ENCODE measurements at regions not wholly inside any gene's neighbourhood (a gene's known extent, or its start where the extent isn't known, plus 50 kb on each side); places are given as distances from the start of the nearest gene placed in this dataset.

GRCh38 chr9:108519437-108519836 is 336.3 kb downstream of the ACTL7B start:
- Histone ChIP-seq H3K36me3 (replicated peaks in 1 of 2; ENCODE audit: control extremely low read depth in 1 of 2, control insufficient read depth in 1 of 2, extremely low read depth in 1 of 2, insufficient read depth in 2 of 2, low read length in 1 of 2) (no peaks in the 10 kb centered on the region), H3K27ac (ENCODE audit: low read length in 2 of 2) (no peak overlapping the region), H3K9me3 (ENCODE audit: control extremely low read depth in 1 of 3, control insufficient read depth in 2 of 3, insufficient read depth in 1 of 3, low read length in 2 of 3) (no peaks in the 10 kb centered on the region), H3K79me2 (ENCODE audit: control insufficient read depth, insufficient read depth, low read length) (no peaks in the 10 kb centered on the region), H4K20me1 (ENCODE audit: control insufficient read depth, insufficient read depth, low read length, poor library complexity, severe bottlenecking) (no peaks in the 10 kb centered on the region), H3K4me1 (ENCODE audit: control insufficient read depth in 2 of 2, insufficient read depth in 2 of 2, low read length in 2 of 2) (no peaks in the 10 kb centered on the region), H3K9ac (ENCODE audit: low read length) (no peak overlapping the region), H2AFZ (ENCODE audit: insufficient read depth, low read depth, low read length, poor library complexity, severe bottlenecking) (no peak overlapping the region), H3K4me2 (replicated peaks; ENCODE audit: low read depth, low read length, poor library complexity, severe bottlenecking) (no peak overlapping the region), H3K27me3 (replicated peaks in 1 of 4; ENCODE audit: control extremely low read depth in 1 of 4, control insufficient read depth in 3 of 4, insufficient read depth in 4 of 4, low read length in 3 of 4) (no peaks in the 10 kb centered on the region), H3K4me3 (ENCODE audit: control extremely low read depth in 1 of 5, extremely low read depth in 1 of 5, insufficient read depth in 1 of 5, low read depth in 2 of 5, low read length in 4 of 5) (no peak overlapping the region)
- no peak overlapping the region for H3K27ac Mint-ChIP-seq
- no peak for TF ChIP-seq EZH2 (IDR thresholded peaks at IDR 0.05; ENCODE audit: borderline replicate concordance, insufficient read depth, low read depth, low read length, poor library complexity, severe bottlenecking)
- TF ChIP-seq, protein P1, sequence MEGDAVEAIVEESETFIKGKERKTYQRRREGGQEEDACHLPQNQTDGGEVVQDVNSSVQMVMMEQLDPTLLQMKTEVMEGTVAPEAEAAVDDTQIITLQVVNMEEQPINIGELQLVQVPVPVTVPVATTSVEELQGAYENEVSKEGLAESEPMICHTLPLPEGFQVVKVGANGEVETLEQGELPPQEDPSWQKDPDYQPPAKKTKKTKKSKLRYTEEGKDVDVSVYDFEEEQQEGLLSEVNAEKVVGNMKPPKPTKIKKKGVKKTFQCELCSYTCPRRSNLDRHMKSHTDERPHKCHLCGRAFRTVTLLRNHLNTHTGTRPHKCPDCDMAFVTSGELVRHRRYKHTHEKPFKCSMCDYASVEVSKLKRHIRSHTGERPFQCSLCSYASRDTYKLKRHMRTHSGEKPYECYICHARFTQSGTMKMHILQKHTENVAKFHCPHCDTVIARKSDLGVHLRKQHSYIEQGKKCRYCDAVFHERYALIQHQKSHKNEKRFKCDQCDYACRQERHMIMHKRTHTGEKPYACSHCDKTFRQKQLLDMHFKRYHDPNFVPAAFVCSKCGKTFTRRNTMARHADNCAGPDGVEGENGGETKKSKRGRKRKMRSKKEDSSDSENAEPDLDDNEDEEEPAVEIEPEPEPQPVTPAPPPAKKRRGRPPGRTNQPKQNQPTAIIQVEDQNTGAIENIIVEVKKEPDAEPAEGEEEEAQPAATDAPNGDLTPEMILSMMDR (IDR thresholded peaks at IDR 0.05), result no peak
- no peak overlapping the region for H3K4me3 Mint-ChIP-seq
- whole genome bisulfite sequencing (ENCODE audit: insufficient coverage), result 100% methylated on average over 2 of the region's 2 CpGs
- DNase-seq, result no peak
- CTCF ChIA-PET, result no interaction called here
- ATAC-seq (ENCODE audit: low read depth), result no peak
- intact Hi-C loops (cut with micrococcal nuclease), result no loop called here
- H3K4me1 Mint-ChIP-seq, result no peaks in the 10 kb centered on the region
- H3K27me3 Mint-ChIP-seq, result peaks cover 3% of the 10 kb centered on the region
- POLR2A ChIA-PET, result no interaction called here
- H3K9me3 Mint-ChIP-seq (ENCODE audit: insufficient read depth), result no peaks in the 10 kb centered on the region

DNA sequence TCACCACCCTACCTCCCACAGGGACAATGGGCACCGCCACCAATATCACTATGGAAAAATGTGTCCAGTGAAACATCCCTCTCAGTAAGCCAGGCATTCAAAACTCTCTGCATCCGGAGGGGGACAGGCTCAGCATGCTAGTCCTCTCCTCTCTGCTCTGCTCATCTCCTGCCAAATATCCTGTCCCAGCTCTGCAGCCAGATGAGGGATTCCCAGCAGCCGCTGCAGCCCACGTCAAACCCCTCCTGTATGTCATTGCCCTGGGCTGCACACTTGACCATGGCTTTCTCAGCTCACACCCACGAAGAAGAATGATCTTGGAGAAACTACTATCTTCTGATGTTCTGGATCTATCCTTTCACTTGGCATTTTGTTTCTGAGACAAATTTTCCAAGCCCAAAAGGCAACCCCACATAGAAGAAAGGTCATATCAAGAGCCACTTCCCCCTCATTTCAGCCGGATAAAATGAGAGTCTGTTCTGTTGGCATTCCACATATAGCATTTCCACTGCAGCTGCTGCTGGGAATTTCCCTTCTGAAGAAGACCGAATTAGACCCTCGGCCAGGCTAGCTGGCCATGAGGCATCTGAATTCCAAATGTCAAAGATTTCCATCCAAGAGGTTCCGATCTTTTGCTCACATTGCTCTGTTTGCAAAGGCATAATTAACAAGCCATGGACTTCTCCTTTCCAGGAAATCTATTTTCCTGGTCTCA is 338.0 kb downstream of the ACTL7B start:
- peaks cover 3% of the 10 kb centered on the region for H3K27me3 Mint-ChIP-seq
- Histone ChIP-seq H3K4me3 (ENCODE audit: control extremely low read depth in 1 of 5, extremely low read depth in 1 of 5, insufficient read depth in 1 of 5, low read depth in 2 of 5, low read length in 4 of 5) (no peak overlapping the region), H3K79me2 (ENCODE audit: control insufficient read depth, insufficient read depth, low read length) (no peaks in the 10 kb centered on the region), H4K20me1 (ENCODE audit: control insufficient read depth, insufficient read depth, low read length, poor library complexity, severe bottlenecking) (no peaks in the 10 kb centered on the region), H3K36me3 (replicated peaks in 1 of 2; ENCODE audit: control extremely low read depth in 1 of 2, control insufficient read depth in 1 of 2, extremely low read depth in 1 of 2, insufficient read depth in 2 of 2, low read length in 1 of 2) (no peaks in the 10 kb centered on the region), H3K4me1 (ENCODE audit: control insufficient read depth in 2 of 2, insufficient read depth in 2 of 2, low read length in 2 of 2) (no peaks in the 10 kb centered on the region), H3K27ac (ENCODE audit: low read length in 2 of 2) (no peak overlapping the region), H3K4me2 (replicated peaks; ENCODE audit: low read depth, low read length, poor library complexity, severe bottlenecking) (no peak overlapping the region), H3K27me3 (replicated peaks in 1 of 4; ENCODE audit: control extremely low read depth in 1 of 4, control insufficient read depth in 3 of 4, insufficient read depth in 4 of 4, low read length in 3 of 4) (no peaks in the 10 kb centered on the region), H2AFZ (ENCODE audit: insufficient read depth, low read depth, low read length, poor library complexity, severe bottlenecking) (no peak overlapping the region), H3K9ac (ENCODE audit: low read length) (no peak overlapping the region), H3K9me3 (ENCODE audit: control extremely low read depth in 1 of 3, control insufficient read depth in 2 of 3, insufficient read depth in 1 of 3, low read length in 2 of 3) (no peaks in the 10 kb centered on the region)
- H3K9me3 Mint-ChIP-seq (ENCODE audit: insufficient read depth), result no peaks in the 10 kb centered on the region
- TF ChIP-seq, protein P1 (IDR thresholded peaks at IDR 0.05), result no peak
- no peak for TF ChIP-seq EZH2 (IDR thresholded peaks at IDR 0.05; ENCODE audit: borderline replicate concordance, insufficient read depth, low read depth, low read length, poor library complexity, severe bottlenecking)
- 90% methylated on average over 9 of the region's 9 CpGs for WGBS (ENCODE audit: insufficient coverage)
- CTCF ChIA-PET, result no interaction called here
- no peak for DNase-seq
- intact Hi-C loops (cut with micrococcal nuclease), result no loop called here
- no peak for ATAC-seq (ENCODE audit: low read depth)
- no peaks in the 10 kb centered on the region for H3K4me1 Mint-ChIP-seq
- no peak overlapping the region for H3K4me3 Mint-ChIP-seq
- POLR2A ChIA-PET, result no interaction called here
- no peak overlapping the region for H3K27ac Mint-ChIP-seq

Data from B cell (primary cell).